H1 (cell line): ENCODE measurements at regions not wholly inside any gene's neighbourhood (a gene's known extent, or its start where the extent isn't known, plus 50 kb on each side); places are given as distances from the start of the nearest gene placed in this dataset.

Experiments
- CTCF ChIP-seq, 3 experiments: IDR thresholded peaks; 1 replicate in 2 of 3; 2 replicates in 1 of 3; pipeline versions ENCODE4 v1.5.1 to v1.6.1; 2011; ENCODE audit warnings: low read length in 3 of 3, mild to moderate bottlenecking in 3 of 3, inconsistent platforms in 2 of 3, low read depth in 1 of 3, moderate library complexity in 1 of 3; ENCODE audit not compliant: insufficient read depth in 1 of 3; ENCODE audit errors: control extremely low read depth in 1 of 3
- EGR1 ChIP-seq: IDR thresholded peaks from 2 replicates; pipeline ENCODE4 v1.6.1; 2011; ENCODE audit warnings: low read depth, low read length, borderline replicate concordance
- EZH2 ChIP-seq: fragments of 200-600 bp; sonication (generic); IDR thresholded peaks from 2 replicates; pipeline ENCODE4 v1.7.1; 2012; ENCODE audit warnings: low read depth, mild to moderate bottlenecking, moderate library complexity, low read length, inconsistent platforms; ENCODE audit not compliant: severe bottlenecking
- SIN3A ChIP-seq, 2 experiments: IDR thresholded peaks in 1 of 2; conservative IDR thresholded peaks in 1 of 2; 2 replicates each; pipeline ENCODE4 v1.6.1; 2011 to 2012; ENCODE audit warnings: low read length in 2 of 2, improper control_type of control experiment in 1 of 2, low read depth in 1 of 2, mild to moderate bottlenecking in 1 of 2

GRCh38 chr4:37058826-37059225, 185.7 kb upstream of the NWD2 start (continued):
- TF ChIP-seq CTCF (IDR thresholded peaks at IDR 0.05; ENCODE audit: control extremely low read depth in 1 of 3, insufficient read depth in 1 of 3, low read depth in 1 of 3, low read length in 3 of 3) (no peak), EZH2 (no peak), EGR1 (no peak), SIN3A (conservative IDR thresholded peaks at IDR 0.05 in 1 of 2, IDR thresholded peaks at IDR 0.05 in 1 of 2; ENCODE audit: low read depth in 1 of 2, low read length in 2 of 2) (no peak)
- TF ChIP-seq, all 59 proteins: peak for 0
